HepG2 (cell line): ENCODE measurements at regions not wholly inside any gene's neighbourhood (a gene's known extent, or its start where the extent isn't known, plus 50 kb on each side); places are given as distances from the start of the nearest gene placed in this dataset.

ENCODE experiments used
- ATAC-seq: fragments of 200-7000 bp; cut with Tn5 transposase; 3 replicates; pipeline ENCODE4 v1.9.1; 2020; ENCODE audit warnings: mild to moderate bottlenecking, moderate library complexity
- BruUV-seq: library from RNA; stranded (reverse); fragments of 400-500 nt; replicated peaks from 2 replicates; lab custom pipeline; 2021; lab: Mats Ljungman, UMichigan
- CTCF ChIA-PET: fragments of 300-600 bp; formaldehyde crosslinking; extraction: SDS; loops from one replicate; lab custom pipeline; 2021; ENCODE audit warnings: low total read pairs, inconsistent platforms, low intra/inter-chr PET ratio; lab: Yijun Ruan, JAX
- POLR2A ChIA-PET: fragments of 350-600 bp; sonication (Branson Sonifier 250); formaldehyde crosslinking; loops from one replicate; lab custom pipeline; 2020; ENCODE audit warnings: antibody characterized with exemption, inconsistent platforms; lab: Yijun Ruan, JAX
- DNase-seq: peaks from one replicate; pipeline ENCODE4 v3.0.0-alpha.2; 2015; ENCODE audit warnings: low spot score
- FAIRE-seq: peaks from 3 replicates; lab custom pipeline; 2011; peaks lifted over from hg19 to GRCh38; lab: Jason Lieb, UNC
- H2AFZ ChIP-seq: one replicate; pipeline ENCODE4 v1.6.1; 2011; ENCODE audit warnings: low read length, inconsistent platforms
- H3K27ac ChIP-seq: fragments of 300-600 bp; 3 replicates; pipeline ENCODE4 v1.8.0; 2011; ENCODE audit warnings: mixed run types, mild to moderate bottlenecking, mixed read lengths, low read length, inconsistent platforms; ENCODE audit not compliant: insufficient read depth; ENCODE audit errors: extremely low read length
- H3K27me3 ChIP-seq, 2 experiments: fragments of 200-600 bp in 1 of 2; 2 replicates in 1 of 2; 3 replicates in 1 of 2; pipeline versions ENCODE4 v1.6.0 to v1.8.0; 2011; ENCODE audit warnings: low read length in 2 of 2, mild to moderate bottlenecking in 2 of 2, moderate library complexity in 2 of 2, inconsistent platforms in 1 of 2; ENCODE audit not compliant: insufficient read depth in 2 of 2, control insufficient read depth in 1 of 2
- H3K36me3 ChIP-seq, 2 experiments: fragments of 200-600 bp in 1 of 2; replicated peaks in 1 of 2; 2 replicates in 1 of 2; 3 replicates in 1 of 2; pipeline versions ENCODE4 v1.5.1 to v1.8.0; 2011; ENCODE audit warnings: low read length in 2 of 2, inconsistent platforms in 1 of 2; ENCODE audit not compliant: insufficient read depth in 2 of 2, control insufficient read depth in 1 of 2
- H3K4me1 ChIP-seq: 2 replicates; pipeline ENCODE4 v1.5.1; 2012; ENCODE audit warnings: low read length, inconsistent platforms; ENCODE audit not compliant: insufficient read depth
- H3K4me2 ChIP-seq: 2 replicates; pipeline ENCODE4 v1.6.0; 2011; ENCODE audit warnings: low read depth, low read length, inconsistent platforms
- H3K4me3 ChIP-seq, 3 experiments: fragments of 200-600 bp in 1 of 3; sonication (generic), shearing (Covaris generic) in 1 of 3; replicated peaks in 1 of 3; 2 replicates each; pipeline ENCODE4 v1.5.1; 2011 to 2016; ENCODE audit warnings: low read length in 3 of 3, inconsistent platforms in 2 of 3, low read depth in 2 of 3, mild to moderate bottlenecking in 2 of 3, control low read depth in 1 of 3, mixed read lengths in 1 of 3; ENCODE audit not compliant: insufficient read depth in 1 of 3
- H3K79me2 ChIP-seq: one replicate; pipeline ENCODE4 v1.6.1; 2011; ENCODE audit warnings: low read length, inconsistent platforms; ENCODE audit not compliant: insufficient read depth
- H3K9ac ChIP-seq: 2 replicates; pipeline ENCODE4 v1.6.0; 2011; ENCODE audit warnings: mild to moderate bottlenecking, low read depth, low read length, inconsistent platforms; ENCODE audit not compliant: insufficient read depth
- H3K9me3 ChIP-seq: 2 replicates; pipeline ENCODE4 v1.5.1; 2012; ENCODE audit warnings: mild to moderate bottlenecking, low read length
- H4K20me1 ChIP-seq: 2 replicates; pipeline ENCODE4 v1.6.0; 2011; ENCODE audit warnings: inconsistent platforms, mild to moderate bottlenecking, low read length, moderate library complexity; ENCODE audit not compliant: insufficient read depth
- ATRX ChIP-seq: sonication (generic); formaldehyde crosslinking; IDR thresholded peaks from 2 replicates; pipeline ENCODE4 v1.4.0; 2020; ENCODE audit warnings: missing genetic modification reagents, borderline replicate concordance
- BCL6 ChIP-seq: IDR thresholded peaks from 2 replicates; pipeline ENCODE4 v1.6.1; 2016; ENCODE audit warnings: missing genetic modification reagents, missing compliant biosample characterization
- BORCS8-MEF2B ChIP-seq: sonication (generic); formaldehyde crosslinking; IDR thresholded peaks from 2 replicates; pipeline ENCODE4 v1.8.0; 2022; ENCODE audit warnings: mild to moderate bottlenecking, missing genetic modification reagents
- HNRNPK ChIP-seq: fragments of 200-400 bp; formaldehyde crosslinking; IDR thresholded peaks from 2 replicates; pipeline ENCODE4 v1.6.1; 2018; ENCODE audit warnings: low read length, low read depth, moderate library complexity, mild to moderate bottlenecking; ENCODE audit not compliant: poor library complexity, severe bottlenecking
- HNRNPL ChIP-seq: fragments of 200-400 bp; formaldehyde crosslinking; IDR thresholded peaks from 2 replicates; pipeline ENCODE4 v1.6.1; 2017; ENCODE audit warnings: mild to moderate bottlenecking, low read depth, low read length
- HOXA7 ChIP-seq: sonication (generic); formaldehyde crosslinking; IDR thresholded peaks from 2 replicates; pipeline ENCODE4 v1.8.1; 2022; ENCODE audit warnings: mild to moderate bottlenecking, missing genetic modification reagents, moderate library complexity
- RBM39 ChIP-seq: fragments of 200-400 bp; formaldehyde crosslinking; IDR thresholded peaks from one replicate; pipeline ENCODE4 v1.6.1; 2018; ENCODE audit warnings: antibody characterized with exemption, mild to moderate bottlenecking, low read depth, low read length; ENCODE audit not compliant: poor library complexity, severe bottlenecking
- TP53 ChIP-seq: sonication (generic); formaldehyde crosslinking; conservative IDR thresholded peaks from 2 replicates; pipeline ENCODE4 v1.4.0; 2020; ENCODE audit warnings: missing genetic modification reagents
- U2AF2 ChIP-seq: fragments of 200-400 bp; formaldehyde crosslinking; IDR thresholded peaks from 2 replicates; pipeline ENCODE4 v1.6.1; 2017; ENCODE audit warnings: low read depth, mild to moderate bottlenecking, low read length
- ZNF773 ChIP-seq: sonication (generic); formaldehyde crosslinking; IDR thresholded peaks from 2 replicates; pipeline ENCODE4 v1.4.0; 2020; ENCODE audit warnings: missing genetic modification reagents, borderline replicate concordance
- WGBS: methylation state at CpG from one replicate; pipeline ENCODE4 v1.1.6; 2017; ENCODE audit warnings: low lambda C conversion rate; 5-methylcytosine and 5-hydroxymethylcytosine counted together
- in situ Hi-C: cut with HindIII; loops from 2 replicates; pipeline ENCODE4 v1.10.0; 2017; ENCODE audit warnings: low pct_unique_long_range_greater_than_20kb; ENCODE audit not compliant: extremely low pct_ligation_motif_present
- intact Hi-C: fragments of 100-400 bp; cut with micrococcal nuclease; formaldehyde crosslinking; loops from one replicate; pipeline ENCODE4 v1.10.0; 2022; ENCODE audit not compliant: unreplicated experiment

GRCh38 chr1:212188599-212189351 is 96.4 kb upstream of the PPP2R5A start:
- no peak; the same call in 2 of the 3 replicates for ATAC-seq
- BruUV-seq, result no TSS peak
- Histone ChIP-seq H3K36me3 (no peaks in the 10 kb centered on the region), H3K4me1 (peaks cover 13% of the 10 kb centered on the region), H3K4me3 (no peak overlapping the region), H3K9me3 (no peaks in the 10 kb centered on the region), H3K27ac (no peak overlapping the region), H3K4me2 (no peak overlapping the region), H3K79me2 (no peaks in the 10 kb centered on the region), H4K20me1 (no peaks in the 10 kb centered on the region; the same call in 1 of the 2 replicates), H3K27me3 (no peaks in the 10 kb centered on the region), H2AFZ (no peak overlapping the region), H3K9ac (no peak overlapping the region)
- intact Hi-C loops (no loop called here), in situ Hi-C loops (no loop called here)
- no peak for DNase-seq
- 78% methylated on average over 5 of the region's 6 CpGs for WGBS
- FAIRE-seq, result no peak
- ChIA-PET CTCF (no interaction called here), POLR2A (no interaction called here)
- TF ChIP-seq ZNF773 (CRISPR knock-in tag), result no peak
- TF ChIP-seq BCL6, result no peak
- TF ChIP-seq HOXA7 (CRISPR knock-in tag), result no peak
- no peak for TF ChIP-seq HNRNPK
- TF ChIP-seq ATRX, result no peak
- no peak for TF ChIP-seq TP53 (CRISPR knock-in tag)
- TF ChIP-seq BORCS8-MEF2B (CRISPR knock-in tag), result no peak
- no peak for TF ChIP-seq U2AF2
- TF ChIP-seq HNRNPL, result no peak

GRCh38 chr1:212189352-212189738 is 95.9 kb upstream of the PPP2R5A start:
- in situ Hi-C loops, result no loop called here
- 5% methylated on average over 2 of the region's 3 CpGs for WGBS
- BruUV-seq, result no TSS peak
- no peak for TF ChIP-seq RBM39
- H3K79me2 ChIP-seq, result no peaks in the 10 kb centered on the region
- no peak overlapping the region for H2AFZ ChIP-seq
- H3K4me3 ChIP-seq, result no peak overlapping the region
- intact Hi-C loops, result no loop called here
- no peak overlapping the region for H3K9ac ChIP-seq
- H3K4me1 ChIP-seq, result peaks cover 9% of the 10 kb centered on the region
- no peaks in the 10 kb centered on the region; the same call in 1 of the 2 replicates for H4K20me1 ChIP-seq
- no peaks in the 10 kb centered on the region for H3K9me3 ChIP-seq
- H3K27me3 ChIP-seq, result no peaks in the 10 kb centered on the region
- ChIA-PET POLR2A (interaction anchor here (0.7 kb wide), 1 partner anchor 20 kb away, joined by 3 read pairs; no protein-coding TSS in a partner anchor), CTCF (no interaction called here)
- FAIRE-seq, result no peak
- H3K27ac ChIP-seq, result no peak overlapping the region
- H3K4me2 ChIP-seq, result no peak overlapping the region
- no peak; the same call in 2 of the 3 replicates for ATAC-seq
- H3K36me3 ChIP-seq, result no peaks in the 10 kb centered on the region
- no peak for DNase-seq
